Inflammatory macrophage treated with lipopolysaccharide for 1 hour (primary cell): ENCODE measurements at regions not wholly inside any gene's neighbourhood (a gene's known extent, or its start where the extent isn't known, plus 50 kb on each side); places are given as distances from the start of the nearest gene placed in this dataset.
"Not testable (repeated sequence)": the region's sequence is repeated elsewhere in the genome, so short reads cannot be mapped to it uniquely, and the experiment has no call there.

Source experiments
- DNase-seq, 2 donors: peaks; one replicate each; pipeline ENCODE4 v3.0.0-alpha.2; 2020 to 2022

GRCh38 chr12:90683871-90684270 lies 271.1 kb downstream of the CCER1 start:
- DNase-seq = peak; percentile 6 to 35

GRCh38 chr12:90682398-90682797 lies 272.6 kb downstream of the CCER1 start:
- no peak for DNase-seq

DNA sequence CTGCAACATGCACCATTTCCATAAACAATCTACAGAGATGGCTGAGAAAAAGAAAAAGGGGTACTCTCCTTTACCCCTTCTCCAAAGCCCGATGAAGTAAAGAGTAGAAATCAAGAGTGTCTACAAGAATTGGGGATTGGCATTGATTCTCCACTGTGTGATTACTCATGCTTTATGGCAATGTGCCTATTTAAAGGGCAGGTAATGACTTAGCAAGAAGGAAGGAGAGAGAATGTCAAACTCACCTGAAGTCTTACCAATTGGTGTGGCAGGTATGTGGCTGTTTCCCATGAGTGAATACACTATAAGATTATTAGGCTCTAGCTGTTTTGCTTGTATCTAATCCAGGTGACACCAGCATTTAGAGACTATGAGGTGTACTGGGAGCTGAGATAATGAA lies 275.3 kb downstream of the CCER1 start:
- DNase-seq = no peak

DNA sequence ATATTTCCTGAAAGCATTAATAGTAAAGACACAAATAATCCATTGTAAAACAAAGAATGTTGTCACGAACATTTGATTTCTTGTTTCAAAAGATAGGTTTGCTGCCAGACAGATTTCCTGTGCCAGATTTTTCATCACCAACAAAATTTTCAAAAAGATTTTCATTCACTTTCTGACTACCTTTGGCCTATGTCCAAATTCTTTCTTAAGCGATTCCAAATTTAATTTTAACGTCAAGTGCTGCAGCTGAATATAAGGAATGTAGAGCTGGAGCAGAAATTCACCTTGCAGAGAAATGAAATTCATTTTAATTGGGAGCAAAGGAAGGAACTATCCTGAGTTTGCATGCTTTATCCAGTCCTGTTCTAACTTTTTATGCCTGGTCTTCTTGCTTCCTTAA lies 277.4 kb downstream of the CCER1 start:
- no peak for DNase-seq

DNA sequence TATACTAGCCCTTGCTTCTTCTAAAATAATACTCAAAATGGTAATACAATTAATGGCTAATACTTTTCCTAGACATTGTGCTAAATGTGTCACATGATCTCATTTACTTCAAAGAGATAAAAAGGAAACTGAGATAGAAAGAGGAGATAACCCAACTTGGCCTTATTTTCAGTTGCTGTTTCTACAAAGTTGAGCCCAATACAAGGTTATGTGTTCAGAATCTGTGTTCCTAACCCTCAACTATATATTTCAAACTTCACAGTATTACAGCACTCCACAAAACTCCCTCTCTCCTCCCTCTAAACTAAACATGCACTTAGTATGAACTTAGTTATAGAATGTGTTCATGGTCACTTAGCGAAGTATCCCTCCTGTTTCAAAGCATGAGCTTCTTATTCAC lies 277.9 kb downstream of the CCER1 start:
- no peak for DNase-seq

GRCh38 chr12:90675106-90675505 lies 279.9 kb downstream of the CCER1 start:
- DNase-seq = no peak

DNA sequence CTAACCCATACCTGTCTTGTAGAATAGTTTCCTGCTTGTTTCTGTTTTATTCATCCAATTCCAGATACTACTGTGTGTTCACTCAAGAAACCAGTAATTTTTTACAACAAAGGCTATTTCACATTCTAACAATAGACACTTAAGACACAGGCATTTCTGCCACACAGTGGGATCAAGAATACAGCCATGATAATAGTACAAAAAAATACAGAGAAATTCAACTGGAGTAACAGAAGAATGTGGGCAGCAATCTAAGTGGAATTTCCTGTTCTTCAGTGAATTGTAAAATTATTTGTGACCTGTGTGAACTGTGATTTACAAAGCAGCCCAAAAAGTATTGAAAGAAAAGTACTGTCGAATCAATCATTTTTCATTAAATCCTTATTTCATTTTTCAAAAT lies 282.9 kb downstream of the CCER1 start:
- DNase-seq = no peak

DNA sequence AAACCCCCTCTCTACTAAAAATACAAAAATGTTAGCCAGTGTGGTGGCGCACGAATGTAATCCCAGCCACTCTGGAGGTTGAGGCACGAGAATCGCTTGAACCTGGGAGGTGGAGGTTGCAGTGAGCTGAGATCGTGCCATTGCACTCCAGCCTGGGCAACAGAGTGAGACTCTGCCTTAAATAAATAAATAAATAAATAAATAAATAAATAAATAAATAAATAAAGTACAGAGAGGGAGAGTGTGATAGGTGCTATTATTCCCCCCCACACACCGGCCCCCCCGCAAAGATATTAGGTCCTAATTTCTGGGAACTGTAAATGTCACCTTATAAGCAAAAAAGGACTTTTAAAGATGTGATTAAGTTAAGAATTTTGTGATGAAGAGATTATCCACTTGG lies 291.0 kb downstream of the CCER1 start:
- DNase-seq = not testable (repeated sequence)

DNA sequence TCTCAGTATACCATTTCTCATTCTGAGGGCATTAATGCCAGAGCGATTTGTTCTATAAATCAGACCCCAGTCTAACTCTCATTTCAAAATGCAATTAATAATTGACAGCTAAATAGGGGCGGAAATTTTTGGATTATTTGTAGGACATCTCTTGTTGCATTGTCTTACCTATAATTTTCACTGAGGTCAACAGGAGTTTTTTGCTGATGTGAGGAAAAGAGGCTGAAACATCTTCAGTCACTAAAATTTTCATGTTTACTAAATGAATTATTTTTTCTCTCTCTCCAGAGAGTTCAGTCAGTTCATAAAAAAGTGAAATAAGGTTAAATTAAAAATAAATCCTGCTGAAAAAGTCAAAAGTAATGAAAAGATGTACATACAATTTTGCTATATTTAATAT lies 295.9 kb downstream of the CCER1 start:
- DNase-seq = no peak

- no peak for DNase-seq
Observed at GRCh38 chr12:90653040-90653439, 301.9 kb downstream of the CCER1 start.

GRCh38 chr12:90652280-90652679 lies 302.7 kb downstream of the CCER1 start:
- no peak for DNase-seq

DNA sequence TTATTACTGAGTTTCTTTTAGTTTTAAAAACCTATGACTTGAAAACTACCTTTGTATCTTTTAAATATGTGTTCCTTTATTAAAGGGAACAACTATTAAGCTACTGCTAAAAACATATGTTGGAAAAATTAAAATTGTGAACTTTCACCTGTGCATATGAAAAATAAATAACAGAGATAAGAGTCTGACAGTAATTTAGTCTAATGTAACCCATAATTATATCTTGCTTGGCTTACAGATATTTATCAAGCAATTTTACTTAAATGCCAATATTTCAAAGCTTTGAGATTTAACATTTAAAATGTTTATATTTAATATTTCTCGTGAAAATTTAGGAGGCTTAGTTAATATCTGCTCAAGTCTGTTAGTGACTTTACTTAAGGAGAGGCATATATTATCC lies 309.8 kb downstream of the CCER1 start:
- no peak for DNase-seq

- no peak for DNase-seq
Observed at GRCh38 chr12:90631591-90632212, 323.3 kb downstream of the CCER1 start.

- DNase-seq = no peak
Observed at GRCh38 chr12:90630006-90630405, 325.0 kb downstream of the CCER1 start.

GRCh38 chr12:90628213-90628612 lies 326.8 kb downstream of the CCER1 start:
- DNase-seq = no peak

DNA sequence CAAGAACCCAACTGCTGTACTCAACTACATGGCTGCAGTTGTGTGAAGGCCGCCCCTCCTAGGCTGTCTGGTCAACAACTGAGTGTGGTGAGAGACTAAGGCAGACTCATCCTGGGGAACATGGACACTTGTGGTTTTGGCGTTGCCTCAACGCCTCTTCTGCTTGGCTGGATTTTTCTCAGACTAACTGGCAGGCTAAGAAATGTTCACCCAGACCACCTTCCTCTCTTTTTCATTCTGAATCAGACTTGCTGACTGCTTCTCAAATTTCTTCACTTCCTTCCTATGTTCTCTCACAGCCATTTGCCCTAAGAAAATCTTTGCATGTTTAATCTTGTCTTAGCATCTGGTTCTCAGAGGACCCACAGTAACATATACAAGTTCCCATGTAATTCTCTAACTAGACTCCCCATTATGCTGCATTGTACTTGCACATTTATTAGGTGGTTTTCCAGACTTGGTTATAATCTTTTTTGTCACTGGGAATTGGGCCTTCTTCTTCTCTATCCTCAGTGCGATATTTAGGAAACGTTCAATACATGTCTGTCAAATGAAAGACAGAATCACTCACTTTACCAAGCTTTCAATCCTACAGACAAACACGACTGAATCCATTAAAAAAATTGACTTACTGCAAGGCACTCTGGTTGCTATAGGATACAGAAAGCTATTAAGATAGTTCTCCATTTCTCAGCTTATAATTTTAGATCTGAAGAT lies 327.6 kb downstream of the CCER1 start:
- DNase-seq = no peak

GRCh38 chr12:90622431-90622830 lies 332.5 kb downstream of the CCER1 start:
- DNase-seq = no peak

GRCh38 chr12:90621927-90622326 lies 333.0 kb downstream of the CCER1 start:
- no peak for DNase-seq

GRCh38 chr12:90619943-90620342 lies 335.0 kb downstream of the CCER1 start:
- DNase-seq = no peak

DNA sequence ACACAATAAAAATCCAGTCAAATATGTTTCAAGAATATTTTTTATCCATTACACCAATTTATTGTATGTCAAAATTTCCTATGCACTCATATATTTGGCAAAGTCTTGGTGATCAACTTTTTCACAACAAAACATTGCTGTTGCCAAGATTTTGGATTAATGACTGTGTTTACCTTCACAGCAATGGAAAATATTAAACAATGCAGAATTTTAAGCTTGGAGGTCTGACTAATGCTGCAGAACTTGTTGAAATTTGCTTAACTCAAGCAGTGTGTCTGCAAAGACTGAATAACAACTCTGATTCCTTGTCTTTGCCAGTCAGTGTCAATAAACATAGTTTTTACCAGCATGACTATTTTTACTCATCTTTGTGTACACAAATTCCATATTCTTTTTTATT lies 336.4 kb downstream of the CCER1 start:
- no peak for DNase-seq

- DNase-seq = no peak
Observed at GRCh38 chr12:90611891-90612290, 343.1 kb downstream of the CCER1 start.

DNA sequence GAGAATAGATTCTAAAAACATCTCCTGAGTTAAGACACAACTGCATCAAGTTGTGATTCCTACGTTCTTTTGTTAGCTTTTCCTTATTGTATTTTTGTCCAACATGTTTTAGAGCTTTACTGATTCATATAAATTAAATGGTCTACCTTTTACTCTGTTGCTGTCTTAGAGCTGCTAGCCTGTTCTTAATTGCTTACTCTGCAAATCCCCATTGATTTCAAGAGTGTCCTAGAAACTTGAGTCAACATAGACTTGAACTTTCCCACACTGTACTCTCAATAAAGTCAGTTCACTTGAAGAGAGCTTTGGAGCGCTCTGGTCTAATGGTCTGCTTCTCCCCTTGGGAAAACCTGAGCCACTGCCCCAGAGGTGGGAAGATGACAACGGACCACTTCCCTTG lies 343.9 kb downstream of the CCER1 start:
- no peak for DNase-seq

- DNase-seq = no peak
Observed at GRCh38 chr12:90593596-90594295, 361.2 kb downstream of the CCER1 start.

GRCh38 chr12:90589956-90590355 lies 365.0 kb downstream of the CCER1 start:
- DNase-seq = no peak
